ENCODE measurements at regions not wholly inside any gene's neighbourhood (a gene's known extent, or its start where the extent isn't known, plus 50 kb on each side); places are given as distances from the start of the nearest gene placed in this dataset.

- no peak for TF ChIP-seq CTCF (conservative IDR thresholded peaks at IDR 0.05; ENCODE audit: low read depth in 2 of 2)
- TF ChIP-seq POLR2AphosphoS5 (IDR thresholded peaks at IDR 0.05; ENCODE audit: low read depth), result no peak
- no peak for TF ChIP-seq EZH2phosphoT487 (IDR thresholded peaks at IDR 0.05; ENCODE audit: unreplicated experiment)
- no peak for TF ChIP-seq REST (IDR thresholded peaks at IDR 0.05; ENCODE audit: unreplicated experiment)
- no peak for TF ChIP-seq EZH2 (IDR thresholded peaks at IDR 0.05; ENCODE audit: low read depth, unreplicated experiment)
- no peak for TF ChIP-seq CREB1 (CRISPR knock-in tag; IDR thresholded peaks at IDR 0.05; ENCODE audit: low read depth)
- TF ChIP-seq NANOG (IDR thresholded peaks at IDR 0.05; ENCODE audit: borderline replicate concordance), result no peak
- no peak for TF ChIP-seq ETS1 (IDR thresholded peaks at IDR 0.05)
- TF ChIP-seq JUNB (IDR thresholded peaks at IDR 0.05; ENCODE audit: unreplicated experiment), result no peak
- TF ChIP-seq ZNF114 (CRISPR knock-in tag; IDR thresholded peaks at IDR 0.05), result no peak
- no peak for TF ChIP-seq STAT1 (IDR thresholded peaks at IDR 0.05; ENCODE audit: unreplicated experiment)
These were observed 355.3 kb downstream of the NFIB start for GRCh38 chr9:13958672-13959071.

Data from GM23338 (cell line).